ENCODE measurements at regions not wholly inside any gene's neighbourhood (a gene's known extent, or its start where the extent isn't known, plus 50 kb on each side); places are given as distances from the start of the nearest gene placed in this dataset.

GRCh38 chr6:134721060-134721405, 228.9 kb downstream of the ALDH8A1 start:
- no peak for DNase-seq
- Histone ChIP-seq H3K4me3 (ENCODE audit: low read depth, low read length) (no peak overlapping the region), H4K12ac (ENCODE audit: low read depth, low read length) (no peak overlapping the region), H3K9ac (ENCODE audit: low read length) (no peak overlapping the region), H2BK12ac (ENCODE audit: low read length) (no peak overlapping the region), H3K23ac (ENCODE audit: low read length) (no peak overlapping the region), H3K27me3 (ENCODE audit: insufficient read depth, low read length) (no peaks in the 10 kb centered on the region), H4K8ac (ENCODE audit: low read depth, low read length) (no peak overlapping the region), H3K9me3 (ENCODE audit: insufficient read depth, low read depth, low read length) (no peaks in the 10 kb centered on the region), H3K4me1 (ENCODE audit: control insufficient read depth in 1 of 2, insufficient read depth in 2 of 2, low read length in 2 of 2) (no peaks in the 10 kb centered on the region), H3K36me3 (ENCODE audit: control insufficient read depth in 1 of 2, insufficient read depth in 2 of 2, low read length in 2 of 2) (no peaks in the 10 kb centered on the region), H3K4ac (ENCODE audit: low read depth, low read length) (no peak overlapping the region), H3K4me2 (ENCODE audit: low read length) (no peak overlapping the region), H2BK120ac (ENCODE audit: insufficient read depth, low read length, poor library complexity) (no peak overlapping the region), H3K79me1 (ENCODE audit: low read length) (no peaks in the 10 kb centered on the region), H4K91ac (ENCODE audit: low read depth, low read length) (no peak overlapping the region), H3K14ac (ENCODE audit: low read length) (no peak overlapping the region), H3K79me2 (ENCODE audit: control insufficient read depth, insufficient read depth, low read length, poor library complexity) (no peaks in the 10 kb centered on the region), H2AK5ac (ENCODE audit: low read length) (no peak overlapping the region), H3K27ac (ENCODE audit: low read depth, low read length) (no peak overlapping the region), H2BK5ac (ENCODE audit: low read depth, low read length, poor library complexity) (no peak overlapping the region), H2AFZ (ENCODE audit: insufficient read depth, low read length, poor library complexity) (no peak overlapping the region), H3K18ac (ENCODE audit: low read length) (no peak overlapping the region)
- no CpG with 5 or more reads among the region's 2 CpGs for WGBS (ENCODE audit: extremely low coverage, insufficient coverage, insufficient read length)

- H3K4ac ChIP-seq (ENCODE audit: low read depth, low read length) = no peak overlapping the region
- H2AFZ ChIP-seq (ENCODE audit: insufficient read depth, low read length, poor library complexity) = no peak overlapping the region
- no peak overlapping the region for H3K18ac ChIP-seq (ENCODE audit: low read length)
- H4K8ac ChIP-seq (ENCODE audit: low read depth, low read length) = no peak overlapping the region
- no peak overlapping the region for H2BK120ac ChIP-seq (ENCODE audit: insufficient read depth, low read length, poor library complexity)
- no peaks in the 10 kb centered on the region for H3K79me2 ChIP-seq (ENCODE audit: control insufficient read depth, insufficient read depth, low read length, poor library complexity)
- peak in 1 of 2 donors; percentile 9 for DNase-seq
- H2AK5ac ChIP-seq (ENCODE audit: low read length) = no peak overlapping the region
- H3K23ac ChIP-seq (ENCODE audit: low read length) = no peak overlapping the region
- H3K9ac ChIP-seq (ENCODE audit: low read length) = no peak overlapping the region
- no peak overlapping the region for H4K91ac ChIP-seq (ENCODE audit: low read depth, low read length)
- no peak overlapping the region for H2BK5ac ChIP-seq (ENCODE audit: low read depth, low read length, poor library complexity)
- H3K4me3 ChIP-seq (ENCODE audit: low read depth, low read length) = no peak overlapping the region
- H4K12ac ChIP-seq (ENCODE audit: low read depth, low read length) = no peak overlapping the region
- H3K27me3 ChIP-seq (ENCODE audit: insufficient read depth, low read length) = no peaks in the 10 kb centered on the region
- no peaks in the 10 kb centered on the region for H3K36me3 ChIP-seq (ENCODE audit: control insufficient read depth in 1 of 2, insufficient read depth in 2 of 2, low read length in 2 of 2)
- H3K79me1 ChIP-seq (ENCODE audit: low read length) = no peaks in the 10 kb centered on the region
- H3K9me3 ChIP-seq (ENCODE audit: insufficient read depth, low read depth, low read length) = no peaks in the 10 kb centered on the region
- no peak overlapping the region for H3K27ac ChIP-seq (ENCODE audit: low read depth, low read length)
- no peaks in the 10 kb centered on the region for H3K4me1 ChIP-seq (ENCODE audit: control insufficient read depth in 1 of 2, insufficient read depth in 2 of 2, low read length in 2 of 2)
- WGBS (ENCODE audit: extremely low coverage, insufficient coverage, insufficient read length) = no CpG with 5 or more reads among the region's 4 CpGs
- H2BK12ac ChIP-seq (ENCODE audit: low read length) = no peak overlapping the region
- no peak overlapping the region for H3K4me2 ChIP-seq (ENCODE audit: low read length)
- no peak overlapping the region for H3K14ac ChIP-seq (ENCODE audit: low read length)
Observed at GRCh38 chr6:134720353-134721059, 229.4 kb downstream of the ALDH8A1 start.

- H3K4me2 ChIP-seq (ENCODE audit: low read length) = no peak overlapping the region
- no peak overlapping the region for H2AK5ac ChIP-seq (ENCODE audit: low read length)
- H3K36me3 ChIP-seq (ENCODE audit: control insufficient read depth in 1 of 2, insufficient read depth in 2 of 2, low read length in 2 of 2) = no peaks in the 10 kb centered on the region
- H4K12ac ChIP-seq (ENCODE audit: low read depth, low read length) = no peak overlapping the region
- no CpG with 5 or more reads among the region's 2 CpGs for WGBS (ENCODE audit: extremely low coverage, insufficient coverage, insufficient read length)
- no peak overlapping the region for H3K18ac ChIP-seq (ENCODE audit: low read length)
- no peaks in the 10 kb centered on the region for H3K79me1 ChIP-seq (ENCODE audit: low read length)
- no peak overlapping the region for H3K14ac ChIP-seq (ENCODE audit: low read length)
- no peak for DNase-seq
- no peak overlapping the region for H2AFZ ChIP-seq (ENCODE audit: insufficient read depth, low read length, poor library complexity)
- H3K27me3 ChIP-seq (ENCODE audit: insufficient read depth, low read length) = no peaks in the 10 kb centered on the region
- no peak overlapping the region for H4K8ac ChIP-seq (ENCODE audit: low read depth, low read length)
- H2BK120ac ChIP-seq (ENCODE audit: insufficient read depth, low read length, poor library complexity) = no peak overlapping the region
- no peak overlapping the region for H2BK12ac ChIP-seq (ENCODE audit: low read length)
- H3K4ac ChIP-seq (ENCODE audit: low read depth, low read length) = no peak overlapping the region
- no peaks in the 10 kb centered on the region for H3K4me1 ChIP-seq (ENCODE audit: control insufficient read depth in 1 of 2, insufficient read depth in 2 of 2, low read length in 2 of 2)
- H3K79me2 ChIP-seq (ENCODE audit: control insufficient read depth, insufficient read depth, low read length, poor library complexity) = no peaks in the 10 kb centered on the region
- no peak overlapping the region for H3K27ac ChIP-seq (ENCODE audit: low read depth, low read length)
- no peaks in the 10 kb centered on the region for H3K9me3 ChIP-seq (ENCODE audit: insufficient read depth, low read depth, low read length)
- no peak overlapping the region for H2BK5ac ChIP-seq (ENCODE audit: low read depth, low read length, poor library complexity)
- H4K91ac ChIP-seq (ENCODE audit: low read depth, low read length) = no peak overlapping the region
- no peak overlapping the region for H3K23ac ChIP-seq (ENCODE audit: low read length)
- no peak overlapping the region for H3K9ac ChIP-seq (ENCODE audit: low read length)
- H3K4me3 ChIP-seq (ENCODE audit: low read depth, low read length) = no peak overlapping the region
Observed at GRCh38 chr6:134719911-134720310, 230.0 kb downstream of the ALDH8A1 start.

- Histone ChIP-seq H4K91ac (ENCODE audit: low read depth, low read length) (no peak overlapping the region), H2BK5ac (ENCODE audit: low read depth, low read length, poor library complexity) (no peak overlapping the region), H4K12ac (ENCODE audit: low read depth, low read length) (no peak overlapping the region), H3K9me3 (ENCODE audit: insufficient read depth, low read depth, low read length) (no peaks in the 10 kb centered on the region), H3K23ac (ENCODE audit: low read length) (no peak overlapping the region), H3K79me1 (ENCODE audit: low read length) (no peaks in the 10 kb centered on the region), H4K8ac (ENCODE audit: low read depth, low read length) (no peak overlapping the region), H3K4me1 (ENCODE audit: control insufficient read depth in 1 of 2, insufficient read depth in 2 of 2, low read length in 2 of 2) (no peaks in the 10 kb centered on the region), H2AK5ac (ENCODE audit: low read length) (no peak overlapping the region), H3K14ac (ENCODE audit: low read length) (no peak overlapping the region), H3K9ac (ENCODE audit: low read length) (no peak overlapping the region), H3K36me3 (ENCODE audit: control insufficient read depth in 1 of 2, insufficient read depth in 2 of 2, low read length in 2 of 2) (no peaks in the 10 kb centered on the region), H3K4me2 (ENCODE audit: low read length) (no peak overlapping the region), H2BK12ac (ENCODE audit: low read length) (no peak overlapping the region), H2BK120ac (ENCODE audit: insufficient read depth, low read length, poor library complexity) (no peak overlapping the region), H3K18ac (ENCODE audit: low read length) (no peak overlapping the region), H3K79me2 (ENCODE audit: control insufficient read depth, insufficient read depth, low read length, poor library complexity) (no peaks in the 10 kb centered on the region), H3K4ac (ENCODE audit: low read depth, low read length) (no peak overlapping the region), H3K4me3 (ENCODE audit: low read depth, low read length) (no peak overlapping the region), H3K27me3 (ENCODE audit: insufficient read depth, low read length) (no peaks in the 10 kb centered on the region), H2AFZ (ENCODE audit: insufficient read depth, low read length, poor library complexity) (no peak overlapping the region), H3K27ac (ENCODE audit: low read depth, low read length) (no peak overlapping the region)
- WGBS (ENCODE audit: extremely low coverage, insufficient coverage, insufficient read length) = no CpG with 5 or more reads among the region's 6 CpGs
- DNase-seq = no peak
Observed at GRCh38 chr6:134719286-134719685, 230.6 kb downstream of the ALDH8A1 start.
